ENCODE measurements at regions not wholly inside any gene's neighbourhood (a gene's known extent, or its start where the extent isn't known, plus 50 kb on each side); places are given as distances from the start of the nearest gene placed in this dataset.

DNA sequence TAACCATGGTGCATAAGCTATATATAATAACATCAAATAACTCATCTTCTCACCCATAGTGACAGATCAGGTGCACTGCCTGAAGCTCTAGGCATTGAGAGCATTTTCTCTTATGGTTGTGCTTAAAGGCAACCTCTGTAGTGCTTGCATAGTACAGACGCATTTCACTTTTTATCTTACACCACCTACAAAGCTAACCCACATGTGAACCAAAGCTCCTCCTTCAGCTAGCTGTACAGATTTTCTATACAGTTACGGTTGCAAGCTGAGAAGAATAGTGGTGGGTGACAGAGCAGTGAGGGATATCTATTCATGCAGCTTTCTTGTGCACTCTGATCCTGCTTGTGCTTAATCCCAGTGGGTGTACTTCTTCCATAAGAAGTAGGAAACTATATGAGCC is 1525.2 kb downstream of the STIM2 start:
- H3K9me3 ChIP-seq (ENCODE audit: control insufficient read depth in 2 of 2, low read length in 2 of 2) = no peaks in the 10 kb centered on the region
- H3K36me3 ChIP-seq (ENCODE audit: control insufficient read depth in 2 of 2, insufficient read depth in 2 of 2, low read length in 2 of 2) = no peaks in the 10 kb centered on the region
- H3K4me1 ChIP-seq (ENCODE audit: control insufficient read depth, insufficient read depth, low read length) = no peaks in the 10 kb centered on the region
- H3K27ac ChIP-seq (ENCODE audit: low read length) = no peak overlapping the region
- no peak overlapping the region for H3K9ac ChIP-seq (ENCODE audit: low read length in 2 of 2)
- H3K4me3 ChIP-seq (ENCODE audit: low read length in 2 of 2) = no peak overlapping the region
- H3K27me3 ChIP-seq (ENCODE audit: control insufficient read depth in 1 of 2, insufficient read depth in 2 of 2, low read length in 2 of 2) = no peaks in the 10 kb centered on the region

DNA sequence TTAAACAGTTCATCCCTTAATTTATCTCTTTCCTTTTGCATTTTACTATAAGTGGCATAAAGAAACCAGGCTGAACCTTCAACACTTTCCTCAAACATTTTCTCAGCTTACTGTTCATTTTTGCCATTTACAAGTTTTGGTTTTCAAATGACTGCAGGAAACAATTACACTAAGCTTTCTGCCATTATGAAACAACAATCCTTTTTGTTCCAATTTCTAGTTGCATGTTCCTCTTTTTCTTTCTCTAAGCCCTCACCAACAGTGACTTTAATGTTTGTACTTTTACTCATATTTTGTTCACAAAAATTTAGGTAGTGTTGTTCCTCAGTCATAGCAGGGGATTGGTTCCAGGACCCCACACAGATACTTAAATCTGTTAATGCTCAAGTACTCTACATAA is 1526.1 kb downstream of the STIM2 start:
- H3K27me3 ChIP-seq (ENCODE audit: control insufficient read depth in 1 of 2, insufficient read depth in 2 of 2, low read length in 2 of 2) = no peaks in the 10 kb centered on the region
- H3K36me3 ChIP-seq (ENCODE audit: control insufficient read depth in 2 of 2, insufficient read depth in 2 of 2, low read length in 2 of 2) = no peaks in the 10 kb centered on the region
- H3K9me3 ChIP-seq (ENCODE audit: control insufficient read depth in 2 of 2, low read length in 2 of 2) = no peaks in the 10 kb centered on the region
- H3K4me3 ChIP-seq (ENCODE audit: low read length in 2 of 2) = no peak overlapping the region
- H3K27ac ChIP-seq (ENCODE audit: low read length) = no peak overlapping the region
- no peaks in the 10 kb centered on the region for H3K4me1 ChIP-seq (ENCODE audit: control insufficient read depth, insufficient read depth, low read length)
- H3K9ac ChIP-seq (ENCODE audit: low read length in 2 of 2) = no peak overlapping the region

DNA sequence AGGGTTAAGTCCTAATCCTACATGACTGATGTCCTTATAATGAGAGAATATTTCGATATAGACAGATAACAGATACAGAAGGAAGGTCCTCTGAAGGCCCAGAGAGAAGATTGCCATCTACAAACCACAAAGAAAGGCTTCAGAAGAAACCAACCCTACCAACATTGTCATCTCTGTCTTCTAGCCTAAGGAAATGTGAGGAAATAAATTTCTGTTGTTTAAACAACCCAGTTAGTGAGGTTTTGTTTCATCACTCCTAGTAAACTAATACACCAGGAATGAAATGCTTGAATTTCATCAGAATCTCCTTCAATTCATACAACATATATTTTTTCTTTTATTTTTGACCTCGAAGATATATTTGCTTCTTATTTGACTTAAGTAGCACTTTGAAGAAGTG is 1527.8 kb downstream of the STIM2 start:
- H3K27ac ChIP-seq (ENCODE audit: low read length) = no peak overlapping the region
- H3K4me3 ChIP-seq (ENCODE audit: low read length in 2 of 2) = no peak overlapping the region
- no peaks in the 10 kb centered on the region for H3K36me3 ChIP-seq (ENCODE audit: control insufficient read depth in 2 of 2, insufficient read depth in 2 of 2, low read length in 2 of 2)
- no peaks in the 10 kb centered on the region for H3K9me3 ChIP-seq (ENCODE audit: control insufficient read depth in 2 of 2, low read length in 2 of 2)
- no peaks in the 10 kb centered on the region for H3K4me1 ChIP-seq (ENCODE audit: control insufficient read depth, insufficient read depth, low read length)
- no peaks in the 10 kb centered on the region for H3K27me3 ChIP-seq (ENCODE audit: control insufficient read depth in 1 of 2, insufficient read depth in 2 of 2, low read length in 2 of 2)
- no peak overlapping the region for H3K9ac ChIP-seq (ENCODE audit: low read length in 2 of 2)

DNA sequence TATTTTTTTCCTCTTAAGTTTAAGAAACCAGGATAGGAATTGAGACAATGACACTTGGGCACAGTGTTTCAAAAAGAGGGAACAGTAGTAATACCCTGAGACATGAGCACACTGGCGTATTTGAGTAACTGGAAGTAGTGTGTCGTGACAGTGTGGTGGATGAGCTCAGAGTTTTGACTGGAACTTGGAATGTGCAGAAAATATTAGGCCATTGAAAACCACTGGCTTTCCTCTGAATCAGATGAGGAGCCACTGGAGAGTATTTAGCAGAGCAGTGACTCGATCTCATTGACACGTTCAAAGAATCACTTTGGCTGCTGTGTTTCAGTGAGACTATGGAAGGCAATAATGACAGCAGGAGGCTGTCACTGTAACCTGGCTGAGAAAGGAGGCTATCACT is 1531.2 kb downstream of the STIM2 start:
- Histone ChIP-seq H3K36me3 (ENCODE audit: control insufficient read depth in 2 of 2, insufficient read depth in 2 of 2, low read length in 2 of 2) (no peaks in the 10 kb centered on the region), H3K9ac (ENCODE audit: low read length in 2 of 2) (no peak overlapping the region), H3K27ac (ENCODE audit: low read length) (no peak overlapping the region), H3K4me1 (ENCODE audit: control insufficient read depth, insufficient read depth, low read length) (no peaks in the 10 kb centered on the region), H3K4me3 (ENCODE audit: low read length in 2 of 2) (no peak overlapping the region), H3K27me3 (ENCODE audit: control insufficient read depth in 1 of 2, insufficient read depth in 2 of 2, low read length in 2 of 2) (no peaks in the 10 kb centered on the region), H3K9me3 (ENCODE audit: control insufficient read depth in 2 of 2, low read length in 2 of 2) (no peaks in the 10 kb centered on the region)

DNA sequence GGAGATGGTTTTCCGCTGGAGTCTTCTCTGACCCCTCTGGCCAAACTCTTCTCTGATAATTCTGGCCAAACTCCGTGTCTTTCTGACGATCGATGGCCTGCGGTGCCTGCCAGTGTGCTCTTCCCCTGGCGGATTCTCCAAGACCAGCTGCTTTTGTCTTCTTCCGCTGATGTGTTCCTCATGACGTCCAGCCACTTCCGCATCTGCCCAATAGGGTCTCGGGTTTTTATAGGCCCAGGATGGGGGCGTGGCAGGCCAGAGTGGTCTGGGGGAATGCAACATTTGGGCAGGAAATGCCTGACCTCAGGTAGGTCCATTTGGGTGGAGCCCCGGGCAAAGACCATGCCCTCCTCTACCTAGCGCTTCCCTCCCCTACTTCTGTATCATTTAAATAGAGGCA is 1542.1 kb downstream of the STIM2 start:
- H3K27me3 ChIP-seq (ENCODE audit: control insufficient read depth in 1 of 2, insufficient read depth in 2 of 2, low read length in 2 of 2) = no peaks in the 10 kb centered on the region

DNA sequence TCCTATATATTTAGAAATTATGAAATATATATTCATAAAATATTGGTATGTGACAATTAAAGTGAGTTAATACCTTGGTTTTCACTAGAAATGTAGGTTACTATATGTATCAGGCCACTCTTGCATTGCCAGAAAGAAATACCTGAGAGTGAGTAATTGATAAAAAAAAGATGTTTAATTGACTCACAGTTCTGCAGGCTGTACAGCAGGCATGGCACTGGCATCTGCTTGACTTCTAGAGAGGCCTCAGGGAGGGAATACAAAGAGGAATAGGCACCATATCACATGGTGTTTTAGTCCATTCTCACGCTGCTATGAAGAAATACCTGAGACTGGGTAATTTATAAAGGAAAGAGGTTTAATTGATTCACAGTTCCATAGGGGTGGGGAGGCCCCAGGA is 1560.6 kb downstream of the STIM2 start:
- H3K27me3 ChIP-seq (ENCODE audit: control insufficient read depth in 1 of 2, insufficient read depth in 2 of 2, low read length in 2 of 2) = no peaks in the 10 kb centered on the region
- no peak overlapping the region for H3K9ac ChIP-seq (ENCODE audit: low read length in 2 of 2)
- H3K4me3 ChIP-seq (ENCODE audit: low read length in 2 of 2) = no peak overlapping the region
- no peaks in the 10 kb centered on the region for H3K4me1 ChIP-seq (ENCODE audit: control insufficient read depth, insufficient read depth, low read length)
- H3K9me3 ChIP-seq (ENCODE audit: control insufficient read depth in 2 of 2, low read length in 2 of 2) = no peaks in the 10 kb centered on the region
- H3K36me3 ChIP-seq (ENCODE audit: control insufficient read depth in 2 of 2, insufficient read depth in 2 of 2, low read length in 2 of 2) = no peaks in the 10 kb centered on the region
- H3K27ac ChIP-seq (ENCODE audit: low read length) = no peak overlapping the region

More for the DNA sequence above, 1542.1 kb downstream of the STIM2 start:
- Histone ChIP-seq H3K9ac (ENCODE audit: low read length in 2 of 2) (no peak overlapping the region), H3K4me1 (ENCODE audit: control insufficient read depth, insufficient read depth, low read length) (no peaks in the 10 kb centered on the region), H3K9me3 (ENCODE audit: control insufficient read depth in 2 of 2, low read length in 2 of 2) (no peaks in the 10 kb centered on the region), H3K36me3 (ENCODE audit: control insufficient read depth in 2 of 2, insufficient read depth in 2 of 2, low read length in 2 of 2) (no peaks in the 10 kb centered on the region), H3K4me3 (ENCODE audit: low read length in 2 of 2) (no peak overlapping the region), H3K27ac (ENCODE audit: low read length) (no peak overlapping the region)

DNA sequence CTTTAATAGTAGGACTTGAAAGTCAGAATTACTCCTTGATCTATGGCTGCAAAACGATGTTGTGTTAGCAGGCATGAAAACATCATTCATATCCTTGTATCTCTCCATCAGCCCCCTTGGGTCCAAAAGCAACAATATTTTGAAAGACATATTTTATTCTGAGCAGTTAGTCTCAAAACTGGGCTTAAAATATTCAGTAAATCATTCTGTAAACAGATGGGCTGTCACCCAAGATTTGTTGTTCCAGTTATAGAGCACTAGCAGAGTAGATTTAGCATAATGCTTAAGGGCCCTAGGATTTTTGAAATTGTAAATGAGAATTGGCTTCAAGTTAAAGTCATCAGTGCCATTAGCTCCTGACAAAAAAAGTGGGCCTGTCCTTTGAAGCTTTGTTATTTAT is 1565.6 kb downstream of the STIM2 start:
- Histone ChIP-seq H3K27me3 (ENCODE audit: control insufficient read depth in 1 of 2, insufficient read depth in 2 of 2, low read length in 2 of 2) (no peaks in the 10 kb centered on the region), H3K9ac (ENCODE audit: low read length in 2 of 2) (no peak overlapping the region), H3K27ac (ENCODE audit: low read length) (no peak overlapping the region), H3K4me3 (ENCODE audit: low read length in 2 of 2) (no peak overlapping the region), H3K9me3 (ENCODE audit: control insufficient read depth in 2 of 2, low read length in 2 of 2) (no peaks in the 10 kb centered on the region), H3K36me3 (ENCODE audit: control insufficient read depth in 2 of 2, insufficient read depth in 2 of 2, low read length in 2 of 2) (no peaks in the 10 kb centered on the region), H3K4me1 (ENCODE audit: control insufficient read depth, insufficient read depth, low read length) (no peaks in the 10 kb centered on the region)

DNA sequence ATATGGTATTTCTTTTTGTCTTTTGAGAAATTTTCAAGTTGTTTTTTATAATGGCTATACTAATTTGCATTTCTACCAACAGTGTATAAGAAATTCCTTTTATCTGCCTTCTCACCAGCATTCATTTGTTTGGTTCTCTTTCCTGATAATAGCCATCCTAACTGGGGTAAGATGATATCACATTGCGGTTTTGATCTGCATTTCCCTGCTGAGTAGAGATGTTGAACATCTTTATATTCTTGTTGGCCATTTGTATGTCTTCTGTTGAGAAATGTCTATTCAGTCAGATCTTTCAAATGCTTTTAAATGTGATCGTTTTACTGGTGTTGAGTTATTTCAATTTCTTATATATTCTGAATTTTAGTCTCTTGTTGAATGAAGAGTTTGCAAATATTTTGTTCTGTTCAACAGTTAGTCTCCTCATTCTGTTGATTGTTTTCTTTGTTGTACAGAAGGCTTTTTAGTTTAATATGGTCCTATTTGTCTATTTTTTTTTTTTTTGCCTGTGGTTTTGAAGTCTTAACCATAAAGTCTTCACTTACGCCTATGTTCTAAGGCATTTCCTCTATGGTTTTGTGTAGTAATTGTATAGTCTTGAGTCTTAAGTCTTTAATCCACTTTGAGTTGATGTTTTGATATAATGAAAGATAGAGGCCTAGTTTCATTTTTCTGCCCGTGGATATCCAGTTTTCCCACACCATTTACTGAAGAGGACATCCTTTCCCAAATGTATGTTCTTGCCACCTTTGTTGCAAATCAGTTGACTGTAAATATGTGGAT is 1566.9 kb downstream of the STIM2 start:
- H3K9me3 ChIP-seq (ENCODE audit: control insufficient read depth in 2 of 2, low read length in 2 of 2) = no peaks in the 10 kb centered on the region
- H3K27me3 ChIP-seq (ENCODE audit: control insufficient read depth in 1 of 2, insufficient read depth in 2 of 2, low read length in 2 of 2) = no peaks in the 10 kb centered on the region
- H3K9ac ChIP-seq (ENCODE audit: low read length in 2 of 2) = no peak overlapping the region
- no peak overlapping the region for H3K4me3 ChIP-seq (ENCODE audit: low read length in 2 of 2)
- H3K27ac ChIP-seq (ENCODE audit: low read length) = no peak overlapping the region
- no peaks in the 10 kb centered on the region for H3K36me3 ChIP-seq (ENCODE audit: control insufficient read depth in 2 of 2, insufficient read depth in 2 of 2, low read length in 2 of 2)
- H3K4me1 ChIP-seq (ENCODE audit: control insufficient read depth, insufficient read depth, low read length) = no peaks in the 10 kb centered on the region

DNA sequence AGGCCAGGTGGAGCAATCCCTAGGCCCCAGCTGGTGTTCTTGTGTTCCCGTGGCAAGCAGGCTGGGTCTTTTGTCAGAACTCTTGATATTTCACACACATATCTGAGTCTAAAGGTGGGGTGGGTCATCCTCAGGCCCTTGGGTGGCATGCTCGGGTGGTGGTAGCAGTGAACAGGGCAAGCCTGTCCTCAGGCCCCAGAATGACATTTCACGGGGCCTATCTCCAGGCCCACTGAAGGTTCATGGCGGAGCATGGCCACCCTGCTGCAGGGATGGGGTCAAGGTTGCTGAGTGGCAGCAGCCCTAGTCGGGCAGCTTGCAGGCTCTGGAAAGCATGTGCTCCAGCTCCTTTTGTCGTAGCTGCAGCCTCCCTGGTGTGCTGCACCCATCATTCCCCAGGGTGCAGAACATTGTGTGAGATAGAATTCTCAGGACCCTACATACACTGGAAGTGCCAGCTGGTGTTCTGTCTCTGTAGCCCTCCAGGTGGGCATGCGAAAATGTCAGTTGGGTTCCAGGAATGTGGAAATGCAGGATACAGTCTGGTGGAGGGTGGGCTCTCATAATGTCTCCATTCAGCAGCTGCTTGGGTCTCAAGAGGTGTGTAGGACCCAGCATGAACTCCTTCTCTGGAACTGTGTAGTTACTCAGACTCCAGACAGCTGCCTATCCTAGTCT is 1571.8 kb downstream of the STIM2 start:
- Histone ChIP-seq H3K27ac (ENCODE audit: low read length) (no peak overlapping the region), H3K4me3 (ENCODE audit: low read length in 2 of 2) (no peak overlapping the region), H3K4me1 (ENCODE audit: control insufficient read depth, insufficient read depth, low read length) (no peaks in the 10 kb centered on the region), H3K36me3 (ENCODE audit: control insufficient read depth in 2 of 2, insufficient read depth in 2 of 2, low read length in 2 of 2) (no peaks in the 10 kb centered on the region), H3K9me3 (ENCODE audit: control insufficient read depth in 2 of 2, low read length in 2 of 2) (no peaks in the 10 kb centered on the region), H3K9ac (ENCODE audit: low read length in 2 of 2) (no peak overlapping the region), H3K27me3 (ENCODE audit: control insufficient read depth in 1 of 2, insufficient read depth in 2 of 2, low read length in 2 of 2) (no peaks in the 10 kb centered on the region)

DNA sequence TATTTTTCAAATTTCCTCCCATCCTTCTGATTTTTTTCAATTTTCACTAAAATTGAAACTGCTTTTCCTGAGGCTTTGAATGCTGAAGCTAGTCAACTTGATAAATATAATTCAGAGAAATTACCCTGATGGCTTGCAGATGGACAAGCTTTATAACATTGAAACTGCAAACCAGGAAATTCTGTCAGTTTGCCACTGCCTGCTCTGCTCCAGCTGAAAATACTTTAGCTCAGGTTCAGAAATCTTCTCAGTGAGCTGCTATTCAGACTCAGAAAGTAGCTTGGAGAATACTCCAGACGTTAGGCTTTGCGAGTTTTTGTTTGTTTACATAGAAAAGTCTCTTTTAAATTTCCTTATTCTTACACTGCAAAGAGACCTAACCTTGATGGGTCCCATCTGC is 1574.7 kb downstream of the STIM2 start:
- Histone ChIP-seq H3K9me3 (ENCODE audit: control insufficient read depth in 2 of 2, low read length in 2 of 2) (no peaks in the 10 kb centered on the region), H3K27me3 (ENCODE audit: control insufficient read depth in 1 of 2, insufficient read depth in 2 of 2, low read length in 2 of 2) (no peaks in the 10 kb centered on the region), H3K4me1 (ENCODE audit: control insufficient read depth, insufficient read depth, low read length) (no peaks in the 10 kb centered on the region), H3K9ac (ENCODE audit: low read length in 2 of 2) (no peak overlapping the region), H3K36me3 (ENCODE audit: control insufficient read depth in 2 of 2, insufficient read depth in 2 of 2, low read length in 2 of 2) (no peaks in the 10 kb centered on the region), H3K4me3 (ENCODE audit: low read length in 2 of 2) (no peak overlapping the region), H3K27ac (ENCODE audit: low read length) (no peak overlapping the region)
